ENCODE measurements at regions not wholly inside any gene's neighbourhood (a gene's known extent, or its start where the extent isn't known, plus 50 kb on each side); places are given as distances from the start of the nearest gene placed in this dataset.
A peak's percentile ranks its signal among the peaks of the same experiment; 100 is the strongest.

DNA sequence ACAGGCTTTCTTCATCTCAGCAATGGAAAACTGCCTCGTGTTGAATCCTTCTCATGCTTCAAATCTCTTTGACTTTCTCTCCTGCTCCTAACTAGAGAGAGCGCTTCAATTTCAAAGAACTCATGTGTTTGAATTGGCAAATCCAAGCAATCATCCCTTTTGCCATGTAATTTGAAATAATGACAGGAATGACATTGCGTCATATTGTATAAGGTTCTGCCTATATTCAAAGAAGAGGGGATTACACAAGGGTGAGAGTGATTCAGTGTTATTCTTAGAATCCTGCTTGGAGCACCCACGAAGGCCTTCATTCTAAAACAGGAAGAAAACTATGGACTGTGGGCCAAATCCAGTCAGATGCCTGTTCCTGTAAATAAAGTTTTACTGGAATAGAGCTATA lies 720.6 kb downstream of the JRKL start:
- Histone ChIP-seq H3K18ac (ENCODE audit: low read depth, low read length) (no peak overlapping the region), H2AK5ac (ENCODE audit: low read depth, low read length) (no peak overlapping the region), H3K27me3 (ENCODE audit: control insufficient read depth, insufficient read depth, low read length) (no peaks in the 10 kb centered on the region), H3K4ac (ENCODE audit: low read depth, low read length) (no peak overlapping the region), H3K9me1 (ENCODE audit: insufficient read depth, low read length) (no peaks in the 10 kb centered on the region), H4K8ac (ENCODE audit: low read depth in 2 of 2, low read length in 2 of 2) (no peak overlapping the region), H4K20me1 (ENCODE audit: insufficient read depth, low read length) (no peaks in the 10 kb centered on the region), H3K4me2 (ENCODE audit: low read depth, low read length) (no peak overlapping the region), H4K91ac (ENCODE audit: insufficient read depth, low read depth, low read length) (no peak overlapping the region), H2BK15ac (ENCODE audit: low read depth, low read length) (no peak overlapping the region), H3K56ac (ENCODE audit: extremely low read depth, insufficient read depth, low read length) (no peak overlapping the region), H2AK9ac (replicated peaks; ENCODE audit: low read depth, low read length, poor library complexity) (no peak overlapping the region), H3K9me3 (ENCODE audit: control insufficient read depth, insufficient read depth, low read length) (0 out of 2 replicates have a peak, but pooled peaks cover 2% of the 10 kb centered on the region), H3K79me1 (ENCODE audit: low read depth in 1 of 2, low read length in 2 of 2) (no peaks in the 10 kb centered on the region), H2BK20ac (ENCODE audit: low read depth, low read length) (no peak overlapping the region), H3K14ac (replicated peaks; ENCODE audit: low read depth, low read length) (no peak overlapping the region), H3K36me3 (ENCODE audit: control insufficient read depth, insufficient read depth, low read length) (no peaks in the 10 kb centered on the region), H2BK5ac (ENCODE audit: low read depth, low read length, poor library complexity, severe bottlenecking) (no peak overlapping the region), H2AFZ (replicated peaks; ENCODE audit: low read length, poor library complexity) (no peak overlapping the region), H3K23ac (ENCODE audit: low read depth, low read length) (no peak overlapping the region), H3K4me3 (ENCODE audit: insufficient read depth, low read depth, low read length) (no peak overlapping the region), H3K4me1 (ENCODE audit: control insufficient read depth, insufficient read depth, low read length) (no peaks in the 10 kb centered on the region), H2BK120ac (ENCODE audit: low read depth, low read length) (no peak overlapping the region), H3K9ac (ENCODE audit: low read depth, low read length) (no peak overlapping the region), H3K27ac (ENCODE audit: insufficient read depth, low read length) (no peak overlapping the region), H4K5ac (ENCODE audit: low read depth, low read length) (no peak overlapping the region)
- ChIA-PET POLR2A (ENCODE audit: unreplicated experiment) (no interaction called here), CTCF (no interaction called here)
- ATAC-seq (ENCODE audit: low read depth) = no peak
- dilution Hi-C loops (cut with HindIII; ENCODE audit: low sequenced_read_pairs, unreplicated experiment) = no loop called here
- BruUV-seq (replicated peaks) = no TSS peak
- no peak for DNase-seq
- TF ChIP-seq RAD21 (IDR thresholded peaks at IDR 0.05; ENCODE audit: low read length) (no peak), MAZ (IDR thresholded peaks at IDR 0.05; ENCODE audit: borderline replicate concordance, low read depth, low read length) (no peak), RCOR1 (IDR thresholded peaks at IDR 0.05; ENCODE audit: insufficient replicate concordance, low read length) (no peak), CHD1 (IDR thresholded peaks at IDR 0.05; ENCODE audit: low read depth, low read length) (no peak), CEBPB (IDR thresholded peaks at IDR 0.05; ENCODE audit: low read depth, low read length) (peak; percentile 51)
- TF ChIP-seq, protein P1, sequence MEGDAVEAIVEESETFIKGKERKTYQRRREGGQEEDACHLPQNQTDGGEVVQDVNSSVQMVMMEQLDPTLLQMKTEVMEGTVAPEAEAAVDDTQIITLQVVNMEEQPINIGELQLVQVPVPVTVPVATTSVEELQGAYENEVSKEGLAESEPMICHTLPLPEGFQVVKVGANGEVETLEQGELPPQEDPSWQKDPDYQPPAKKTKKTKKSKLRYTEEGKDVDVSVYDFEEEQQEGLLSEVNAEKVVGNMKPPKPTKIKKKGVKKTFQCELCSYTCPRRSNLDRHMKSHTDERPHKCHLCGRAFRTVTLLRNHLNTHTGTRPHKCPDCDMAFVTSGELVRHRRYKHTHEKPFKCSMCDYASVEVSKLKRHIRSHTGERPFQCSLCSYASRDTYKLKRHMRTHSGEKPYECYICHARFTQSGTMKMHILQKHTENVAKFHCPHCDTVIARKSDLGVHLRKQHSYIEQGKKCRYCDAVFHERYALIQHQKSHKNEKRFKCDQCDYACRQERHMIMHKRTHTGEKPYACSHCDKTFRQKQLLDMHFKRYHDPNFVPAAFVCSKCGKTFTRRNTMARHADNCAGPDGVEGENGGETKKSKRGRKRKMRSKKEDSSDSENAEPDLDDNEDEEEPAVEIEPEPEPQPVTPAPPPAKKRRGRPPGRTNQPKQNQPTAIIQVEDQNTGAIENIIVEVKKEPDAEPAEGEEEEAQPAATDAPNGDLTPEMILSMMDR (conservative IDR thresholded peaks at IDR 0.05; ENCODE audit: low read depth, low read length) = no peak
- intact Hi-C loops (cut with micrococcal nuclease) = no loop called here
- in situ Hi-C loops (cut with MboI; ENCODE audit: low sequenced_read_pairs) = no loop called here
- 20% methylated on average over 1 of the region's 4 CpGs; no CpG with 5 or more reads in 1 of the 2 experiments for WGBS, 2 experiments (ENCODE audit: extremely low coverage in 2 of 2, insufficient read length in 1 of 2)

All from IMR-90 (cell line).